ENCODE measurements at regions not wholly inside any gene's neighbourhood (a gene's known extent, or its start where the extent isn't known, plus 50 kb on each side); places are given as distances from the start of the nearest gene placed in this dataset.

DNA sequence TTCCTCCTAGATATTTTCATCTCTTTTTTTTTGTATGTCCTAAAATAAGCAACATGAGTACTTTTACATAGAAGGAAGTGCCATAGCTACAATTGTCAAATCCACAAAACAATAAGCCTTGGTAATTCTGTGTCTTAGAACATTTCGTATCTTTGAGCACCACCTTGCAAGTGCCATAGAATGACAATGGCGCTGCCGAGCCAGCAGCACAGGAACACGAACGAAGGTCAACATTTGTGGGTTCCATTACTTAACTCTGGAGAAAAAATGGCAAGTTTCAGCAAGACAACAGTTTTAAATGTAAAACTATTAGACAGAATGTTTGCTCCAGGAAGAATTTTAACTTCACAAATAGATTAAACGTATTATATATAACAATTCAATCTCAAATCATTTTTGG is 222.1 kb downstream of the CHRM3 start:
- TF ChIP-seq, protein P1, sequence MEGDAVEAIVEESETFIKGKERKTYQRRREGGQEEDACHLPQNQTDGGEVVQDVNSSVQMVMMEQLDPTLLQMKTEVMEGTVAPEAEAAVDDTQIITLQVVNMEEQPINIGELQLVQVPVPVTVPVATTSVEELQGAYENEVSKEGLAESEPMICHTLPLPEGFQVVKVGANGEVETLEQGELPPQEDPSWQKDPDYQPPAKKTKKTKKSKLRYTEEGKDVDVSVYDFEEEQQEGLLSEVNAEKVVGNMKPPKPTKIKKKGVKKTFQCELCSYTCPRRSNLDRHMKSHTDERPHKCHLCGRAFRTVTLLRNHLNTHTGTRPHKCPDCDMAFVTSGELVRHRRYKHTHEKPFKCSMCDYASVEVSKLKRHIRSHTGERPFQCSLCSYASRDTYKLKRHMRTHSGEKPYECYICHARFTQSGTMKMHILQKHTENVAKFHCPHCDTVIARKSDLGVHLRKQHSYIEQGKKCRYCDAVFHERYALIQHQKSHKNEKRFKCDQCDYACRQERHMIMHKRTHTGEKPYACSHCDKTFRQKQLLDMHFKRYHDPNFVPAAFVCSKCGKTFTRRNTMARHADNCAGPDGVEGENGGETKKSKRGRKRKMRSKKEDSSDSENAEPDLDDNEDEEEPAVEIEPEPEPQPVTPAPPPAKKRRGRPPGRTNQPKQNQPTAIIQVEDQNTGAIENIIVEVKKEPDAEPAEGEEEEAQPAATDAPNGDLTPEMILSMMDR (conservative IDR thresholded peaks at IDR 0.05; ENCODE audit: low read depth, low read length) = no peak
- TF ChIP-seq POLR2A (IDR thresholded peaks at IDR 0.05; ENCODE audit: low read depth, low read length) (no peak), BHLHE40 (IDR thresholded peaks at IDR 0.05; ENCODE audit: low read depth, low read length) (no peak), RAD21 (IDR thresholded peaks at IDR 0.05; ENCODE audit: low read length) (no peak), RCOR1 (IDR thresholded peaks at IDR 0.05; ENCODE audit: insufficient replicate concordance, low read length) (no peak), MXI1 (IDR thresholded peaks at IDR 0.05; ENCODE audit: borderline replicate concordance, low read depth, low read length) (no peak), ELK1 (IDR thresholded peaks at IDR 0.05; ENCODE audit: borderline replicate concordance, low read depth, low read length) (no peak)

Measured in IMR-90 (cell line).